Retinal pigment epithelial cell (primary cell): ENCODE measurements at regions not wholly inside any gene's neighbourhood (a gene's known extent, or its start where the extent isn't known, plus 50 kb on each side); places are given as distances from the start of the nearest gene placed in this dataset.

ENCODE experiments used
- DNase-seq: peaks from one replicate; pipeline ENCODE4 v3.0.0-alpha.2; 2010; ENCODE audit warnings: low read depth
- H3K4me3 ChIP-seq: 2 replicates; pipeline ENCODE4 v1.5.1; 2011; ENCODE audit warnings: mild to moderate bottlenecking, low read length, control low read depth, moderate library complexity
- TF ChIP-seq, protein P1 (sequence below): conservative IDR thresholded peaks from 2 replicates; pipeline ENCODE4 v1.5.1; 2011; ENCODE audit warnings: low read depth, low read length, control low read depth, inconsistent platforms

- TF ChIP-seq, protein P1, sequence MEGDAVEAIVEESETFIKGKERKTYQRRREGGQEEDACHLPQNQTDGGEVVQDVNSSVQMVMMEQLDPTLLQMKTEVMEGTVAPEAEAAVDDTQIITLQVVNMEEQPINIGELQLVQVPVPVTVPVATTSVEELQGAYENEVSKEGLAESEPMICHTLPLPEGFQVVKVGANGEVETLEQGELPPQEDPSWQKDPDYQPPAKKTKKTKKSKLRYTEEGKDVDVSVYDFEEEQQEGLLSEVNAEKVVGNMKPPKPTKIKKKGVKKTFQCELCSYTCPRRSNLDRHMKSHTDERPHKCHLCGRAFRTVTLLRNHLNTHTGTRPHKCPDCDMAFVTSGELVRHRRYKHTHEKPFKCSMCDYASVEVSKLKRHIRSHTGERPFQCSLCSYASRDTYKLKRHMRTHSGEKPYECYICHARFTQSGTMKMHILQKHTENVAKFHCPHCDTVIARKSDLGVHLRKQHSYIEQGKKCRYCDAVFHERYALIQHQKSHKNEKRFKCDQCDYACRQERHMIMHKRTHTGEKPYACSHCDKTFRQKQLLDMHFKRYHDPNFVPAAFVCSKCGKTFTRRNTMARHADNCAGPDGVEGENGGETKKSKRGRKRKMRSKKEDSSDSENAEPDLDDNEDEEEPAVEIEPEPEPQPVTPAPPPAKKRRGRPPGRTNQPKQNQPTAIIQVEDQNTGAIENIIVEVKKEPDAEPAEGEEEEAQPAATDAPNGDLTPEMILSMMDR, result no peak
- DNase-seq, result no peak
- H3K4me3 ChIP-seq, result no peak overlapping the region
Observed at GRCh38 chr6:115577270-115577669, 483.4 kb downstream of the FRK start.

GRCh38 chr6:115575285-115575684, 485.4 kb downstream of the FRK start:
- TF ChIP-seq, protein P1, result no peak
- no peak for DNase-seq
- no peak overlapping the region for H3K4me3 ChIP-seq

- H3K4me3 ChIP-seq, result no peak overlapping the region
- TF ChIP-seq, protein P1, result no peak
- peak; percentile 52 for DNase-seq
Observed at GRCh38 chr6:115573861-115574260, 486.8 kb downstream of the FRK start.

GRCh38 chr6:115570331-115570730, 490.4 kb downstream of the FRK start:
- H3K4me3 ChIP-seq, result no peak overlapping the region
- TF ChIP-seq, protein P1, result no peak
- no peak for DNase-seq

- H3K4me3 ChIP-seq, result no peak overlapping the region
- TF ChIP-seq, protein P1, result no peak
- DNase-seq, result no peak
Observed at GRCh38 chr6:115554060-115554459, 506.6 kb downstream of the FRK start.

- no peak for DNase-seq
Observed at GRCh38 chr6:115551527-115551926, 509.2 kb downstream of the FRK start.

GRCh38 chr6:115545672-115545986, 515.1 kb downstream of the FRK start:
- H3K4me3 ChIP-seq, result no peak overlapping the region
- TF ChIP-seq, protein P1, result no peak
- no peak for DNase-seq

More at GRCh38 chr6:115551527-115551926, 509.2 kb downstream of the FRK start:
- TF ChIP-seq, protein P1, result no peak
- H3K4me3 ChIP-seq, result no peak overlapping the region
